ENCODE measurements at regions not wholly inside any gene's neighbourhood (a gene's known extent, or its start where the extent isn't known, plus 50 kb on each side); places are given as distances from the start of the nearest gene placed in this dataset.

- no peak overlapping the region for H3K27ac ChIP-seq (ENCODE audit: low read depth, low read length, poor library complexity, severe bottlenecking)
- intact Hi-C loops (cut with micrococcal nuclease; ENCODE audit: unreplicated experiment): no loop called here
- no peaks in the 10 kb centered on the region for H3K9me3 ChIP-seq (ENCODE audit: low read depth, low read length, poor library complexity, severe bottlenecking)
- TF ChIP-seq CTCF (conservative IDR thresholded peaks at IDR 0.05; ENCODE audit: low read depth, low read length) (no peak), EZH2 (IDR thresholded peaks at IDR 0.05; ENCODE audit: borderline replicate concordance, low read depth, low read length, poor library complexity, severe bottlenecking) (no peak)
- no TSS peak for BruUV-seq (replicated peaks)
- H3K27me3 ChIP-seq (replicated peaks; ENCODE audit: insufficient read depth, low read depth, low read length, poor library complexity): no peaks in the 10 kb centered on the region
- no peaks in the 10 kb centered on the region for H3K36me3 ChIP-seq (ENCODE audit: insufficient read depth, low read length, poor library complexity, severe bottlenecking)
- no peak overlapping the region for H3K4me3 ChIP-seq (ENCODE audit: low read depth, low read length, poor library complexity, severe bottlenecking)
- ChIA-PET POLR2A (ENCODE audit: low non-redundant PET) (no interaction called here), CTCF (no interaction called here)
- DNase-seq (ENCODE audit: low spot score): no peak
- H3K4me1 ChIP-seq (ENCODE audit: insufficient read depth, low read length, poor library complexity, severe bottlenecking): no peaks in the 10 kb centered on the region
Measured at GRCh38 chr2:217660423-217660822, 342.4 kb downstream of the TNS1 start.

GRCh38 chr2:217658806-217659205 lies 344.0 kb downstream of the TNS1 start:
- DNase-seq (ENCODE audit: low spot score): no peak
- POLR2A ChIA-PET (ENCODE audit: low non-redundant PET): no interaction called here
- intact Hi-C loops (cut with micrococcal nuclease; ENCODE audit: unreplicated experiment): no loop called here
- no peaks in the 10 kb centered on the region for H3K9me3 ChIP-seq (ENCODE audit: low read depth, low read length, poor library complexity, severe bottlenecking)
- no TSS peak for BruUV-seq (replicated peaks)
- no peaks in the 10 kb centered on the region for H3K36me3 ChIP-seq (ENCODE audit: insufficient read depth, low read length, poor library complexity, severe bottlenecking)
- CTCF ChIA-PET: no interaction called here
- no peaks in the 10 kb centered on the region for H3K4me1 ChIP-seq (ENCODE audit: insufficient read depth, low read length, poor library complexity, severe bottlenecking)
- H3K27me3 ChIP-seq (replicated peaks; ENCODE audit: insufficient read depth, low read depth, low read length, poor library complexity): no peaks in the 10 kb centered on the region
- no peak overlapping the region for H3K27ac ChIP-seq (ENCODE audit: low read depth, low read length, poor library complexity, severe bottlenecking)
- no peak overlapping the region for H3K4me3 ChIP-seq (ENCODE audit: low read depth, low read length, poor library complexity, severe bottlenecking)
- TF ChIP-seq EZH2 (IDR thresholded peaks at IDR 0.05; ENCODE audit: borderline replicate concordance, low read depth, low read length, poor library complexity, severe bottlenecking) (no peak), CTCF (conservative IDR thresholded peaks at IDR 0.05; ENCODE audit: low read depth, low read length) (no peak)

- TF ChIP-seq CTCF (conservative IDR thresholded peaks at IDR 0.05; ENCODE audit: low read depth, low read length) (no peak), EZH2 (IDR thresholded peaks at IDR 0.05; ENCODE audit: borderline replicate concordance, low read depth, low read length, poor library complexity, severe bottlenecking) (no peak)
- BruUV-seq (replicated peaks): no TSS peak
- intact Hi-C loops (cut with micrococcal nuclease; ENCODE audit: unreplicated experiment): no loop called here
- ChIA-PET CTCF (no interaction called here), POLR2A (ENCODE audit: low non-redundant PET) (no interaction called here)
- peaks cover 8% of the 10 kb centered on the region for H3K4me1 ChIP-seq (ENCODE audit: insufficient read depth, low read length, poor library complexity, severe bottlenecking)
- no peak overlapping the region for H3K27ac ChIP-seq (ENCODE audit: low read depth, low read length, poor library complexity, severe bottlenecking)
- DNase-seq (ENCODE audit: low spot score): no peak
- H3K27me3 ChIP-seq (replicated peaks; ENCODE audit: insufficient read depth, low read depth, low read length, poor library complexity): no peaks in the 10 kb centered on the region
- no peak overlapping the region for H3K4me3 ChIP-seq (ENCODE audit: low read depth, low read length, poor library complexity, severe bottlenecking)
- no peaks in the 10 kb centered on the region for H3K36me3 ChIP-seq (ENCODE audit: insufficient read depth, low read length, poor library complexity, severe bottlenecking)
- H3K9me3 ChIP-seq (ENCODE audit: low read depth, low read length, poor library complexity, severe bottlenecking): no peaks in the 10 kb centered on the region
Measured at GRCh38 chr2:217657252-217657651, 345.5 kb downstream of the TNS1 start.
